SK-N-SH treated with all-trans-retinoic acid at 6 μM for 48 hours (cell line): ENCODE measurements at regions not wholly inside any gene's neighbourhood (a gene's known extent, or its start where the extent isn't known, plus 50 kb on each side); places are given as distances from the start of the nearest gene placed in this dataset.
"Not testable (repeated sequence)": the region's sequence is repeated elsewhere in the genome, so short reads cannot be mapped to it uniquely, and the experiment has no call there.

ENCODE experiments used
- ATAC-seq: fragments of 200-7000 bp; cut with Tn5 transposase; 3 replicates; pipeline ENCODE4 v1.9.1; 2020; ENCODE audit warnings: mild to moderate bottlenecking, moderate library complexity
- BACH2 ChIP-seq: fragments of 250-450 bp; sonication (Bioruptor Pico); IDR thresholded peaks from 2 replicates; pipeline ENCODE4 v1.9.0; 2021; ENCODE audit warnings: mild to moderate bottlenecking, borderline replicate concordance
- CREB5 ChIP-seq: fragments of 250-450 bp; sonication (Bioruptor Pico); IDR thresholded peaks from 2 replicates; pipeline ENCODE4 v1.5.1; 2020; ENCODE audit warnings: low read depth, mild to moderate bottlenecking, moderate library complexity
- CSDC2 ChIP-seq: fragments of 250-450 bp; sonication (Bioruptor Pico); IDR thresholded peaks from 2 replicates; pipeline ENCODE4 v1.5.0; 2020; ENCODE audit warnings: mild to moderate bottlenecking, moderate library complexity
- GLIS3 ChIP-seq: fragments of 250-450 bp; sonication (Bioruptor Pico); IDR thresholded peaks from 2 replicates; pipeline ENCODE4 v1.5.0; 2020; ENCODE audit warnings: mild to moderate bottlenecking, moderate library complexity
- ISL1 ChIP-seq: fragments of 250-450 bp; sonication (Bioruptor Pico); IDR thresholded peaks from 2 replicates; pipeline ENCODE4 v2.1.2; 2022; ENCODE audit warnings: mild to moderate bottlenecking, moderate library complexity
- OSR1 ChIP-seq: fragments of 250-450 bp; sonication (Bioruptor Pico); IDR thresholded peaks from 2 replicates; pipeline ENCODE4 v1.8.0; 2022; ENCODE audit warnings: moderate library complexity, mild to moderate bottlenecking, inconsistent platforms
- PATZ1 ChIP-seq: fragments of 250-450 bp; sonication (Bioruptor Pico); IDR thresholded peaks from 2 replicates; pipeline ENCODE4 v1.8.0; 2020; ENCODE audit warnings: mild to moderate bottlenecking, moderate library complexity, borderline replicate concordance
- RARB ChIP-seq: fragments of 250-450 bp; sonication (Bioruptor Pico); IDR thresholded peaks from 2 replicates; pipeline ENCODE4 v1.8.0; 2021; ENCODE audit warnings: mild to moderate bottlenecking, moderate library complexity
- SNAI2 ChIP-seq: fragments of 250-450 bp; sonication (Bioruptor Pico); IDR thresholded peaks from 2 replicates; pipeline ENCODE4 v1.5.0; 2020; ENCODE audit warnings: mild to moderate bottlenecking, moderate library complexity
- TCF4 ChIP-seq: fragments of 250-450 bp; sonication (Bioruptor Pico); IDR thresholded peaks from 2 replicates; pipeline ENCODE4 v1.8.0; 2021; ENCODE audit warnings: mild to moderate bottlenecking, moderate library complexity, borderline replicate concordance
- TOX ChIP-seq: fragments of 250-450 bp; sonication (Bioruptor Pico); IDR thresholded peaks from 2 replicates; pipeline ENCODE4 v1.8.0; 2021; ENCODE audit warnings: mild to moderate bottlenecking, moderate library complexity, borderline replicate concordance
- ZC3H10 ChIP-seq: fragments of 250-450 bp; sonication (Bioruptor Pico); IDR thresholded peaks from 2 replicates; pipeline ENCODE4 v1.5.1; 2021; ENCODE audit warnings: mild to moderate bottlenecking, moderate library complexity
- ZFP3 ChIP-seq: fragments of 250-450 bp; sonication (Bioruptor Pico); IDR thresholded peaks from 2 replicates; pipeline ENCODE4 v1.5.0; 2020; ENCODE audit warnings: mild to moderate bottlenecking, moderate library complexity
- ZFP30 ChIP-seq: fragments of 450-650 bp; formaldehyde crosslinking; IDR thresholded peaks from 2 replicates; pipeline ENCODE4 v1.5.0; 2022; ENCODE audit warnings: mild to moderate bottlenecking, moderate library complexity
- ZNF565 ChIP-seq: fragments of 450-650 bp; formaldehyde crosslinking; conservative IDR thresholded peaks from 2 replicates; pipeline ENCODE4 v1.5.0; 2020; ENCODE audit warnings: low read depth, mild to moderate bottlenecking, moderate library complexity
- ZNF70 ChIP-seq: fragments of 450-650 bp; formaldehyde crosslinking; IDR thresholded peaks from 2 replicates; pipeline ENCODE4 v1.5.0; 2020; ENCODE audit warnings: mild to moderate bottlenecking, moderate library complexity
- ZNF8 ChIP-seq: fragments of 450-650 bp; formaldehyde crosslinking; IDR thresholded peaks from 2 replicates; pipeline ENCODE4 v1.5.0; 2020; ENCODE audit warnings: mild to moderate bottlenecking, moderate library complexity
- TF ChIP-seq, protein P1 (sequence below): fragments of 250-450 bp; sonication (Bioruptor Pico); IDR thresholded peaks from 2 replicates; pipeline ENCODE4 v1.8.0; 2021; ENCODE audit warnings: low read depth, mild to moderate bottlenecking, moderate library complexity, borderline replicate concordance
- TF ChIP-seq, protein P2 (sequence below): fragments of 250-450 bp; sonication (Bioruptor Pico); IDR thresholded peaks from 2 replicates; pipeline ENCODE4 v1.5.1; 2021; ENCODE audit warnings: mild to moderate bottlenecking, moderate library complexity
- TF ChIP-seq, protein P3 (sequence below): fragments of 250-450 bp; sonication (Bioruptor Pico); IDR thresholded peaks from 2 replicates; pipeline ENCODE4 v1.5.0; 2020; ENCODE audit warnings: mild to moderate bottlenecking, moderate library complexity

DNA sequence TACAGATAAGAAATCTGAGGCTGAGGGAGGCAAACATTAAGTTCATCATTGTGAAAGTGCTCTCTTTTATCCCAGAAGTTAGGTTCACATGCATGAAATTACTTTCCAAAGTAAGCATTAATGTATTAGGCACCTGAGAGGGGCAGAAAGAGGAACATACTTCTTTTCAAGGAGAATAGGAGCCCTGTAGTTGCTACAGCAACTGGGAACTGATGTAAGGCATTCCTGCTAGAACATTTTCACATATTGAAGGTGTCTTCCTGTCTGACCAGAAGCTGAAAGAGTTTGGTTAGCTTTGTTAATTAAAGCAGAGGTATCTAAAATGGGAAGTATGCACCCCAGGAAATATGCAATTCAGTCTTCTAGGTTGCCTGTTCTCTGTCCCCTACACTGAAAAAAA lies 65.5 kb upstream of the ZBTB20 start:
- no peak for TF ChIP-seq BACH2
- no peak for TF ChIP-seq ZFP30 (CRISPR knock-in tag)
- no peak for TF ChIP-seq TOX (CRISPR knock-in tag)
- no peak for TF ChIP-seq ZNF8 (CRISPR knock-in tag)
- TF ChIP-seq PATZ1 (CRISPR knock-in tag): no peak
- TF ChIP-seq CSDC2 (CRISPR knock-in tag): no peak
- no peak for TF ChIP-seq ZNF70 (CRISPR knock-in tag)
- TF ChIP-seq, all 23 proteins: peak for 0
- ATAC-seq: no peak

DNA sequence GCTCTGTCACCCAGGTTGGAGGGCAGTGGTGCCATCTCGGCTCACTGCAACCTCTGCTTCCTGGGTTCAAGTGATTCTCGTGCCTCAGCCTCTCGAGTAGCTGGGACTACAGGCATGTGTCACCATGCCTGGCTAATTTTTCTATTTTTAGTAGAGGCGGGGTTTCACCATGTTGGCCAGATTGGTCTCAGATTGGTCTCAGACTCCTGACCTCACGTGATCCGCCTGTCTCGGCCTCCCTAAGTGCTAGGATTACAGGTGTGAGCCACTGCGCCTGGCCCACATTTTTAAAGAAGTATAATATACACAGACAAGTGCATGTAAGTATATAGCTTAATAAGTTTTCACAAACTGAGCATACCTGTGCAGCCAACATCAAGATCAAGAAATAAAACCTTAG lies 66.0 kb upstream of the ZBTB20 start:
- not testable (repeated sequence) for ATAC-seq

DNA sequence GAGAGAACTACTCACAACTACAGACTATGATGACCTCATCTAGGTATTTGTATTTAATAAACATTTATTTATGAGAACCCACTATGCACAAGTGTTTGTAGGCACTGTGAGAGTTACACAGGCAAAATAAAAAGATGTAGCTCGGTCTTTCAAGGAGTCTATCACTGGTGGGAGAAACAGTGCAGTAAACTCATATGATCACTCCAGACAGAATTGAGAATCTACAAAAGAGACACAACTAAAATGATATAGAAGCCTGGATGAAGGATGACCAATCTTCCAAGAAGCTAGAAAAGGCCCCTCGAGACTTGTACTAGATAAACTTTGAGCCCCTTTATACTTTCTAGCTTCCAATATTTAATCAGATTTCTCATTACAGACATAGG lies 70.2 kb upstream of the ZBTB20 start:
- TF ChIP-seq ZFP30 (CRISPR knock-in tag) (no peak), ISL1 (CRISPR knock-in tag) (no peak), SNAI2 (no peak), ZNF70 (CRISPR knock-in tag) (no peak), OSR1 (CRISPR knock-in tag) (no peak), ZNF565 (no peak), RARB (CRISPR knock-in tag) (no peak), ZC3H10 (CRISPR knock-in tag) (no peak)
- TF ChIP-seq, protein P1, sequence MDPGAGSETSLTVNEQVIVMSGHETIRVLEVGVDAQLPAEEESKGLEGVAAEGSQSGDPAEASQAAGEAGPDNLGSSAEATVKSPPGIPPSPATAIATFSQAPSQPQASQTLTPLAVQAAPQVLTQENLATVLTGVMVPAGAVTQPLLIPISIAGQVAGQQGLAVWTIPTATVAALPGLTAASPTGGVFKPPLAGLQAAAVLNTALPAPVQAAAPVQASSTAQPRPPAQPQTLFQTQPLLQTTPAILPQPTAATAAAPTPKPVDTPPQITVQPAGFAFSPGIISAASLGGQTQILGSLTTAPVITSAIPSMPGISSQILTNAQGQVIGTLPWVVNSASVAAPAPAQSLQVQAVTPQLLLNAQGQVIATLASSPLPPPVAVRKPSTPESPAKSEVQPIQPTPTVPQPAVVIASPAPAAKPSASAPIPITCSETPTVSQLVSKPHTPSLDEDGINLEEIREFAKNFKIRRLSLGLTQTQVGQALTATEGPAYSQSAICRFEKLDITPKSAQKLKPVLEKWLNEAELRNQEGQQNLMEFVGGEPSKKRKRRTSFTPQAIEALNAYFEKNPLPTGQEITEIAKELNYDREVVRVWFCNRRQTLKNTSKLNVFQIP (CRISPR knock-in tag): no peak
- ATAC-seq: peak; percentile 57

- TF ChIP-seq ZFP3 (CRISPR knock-in tag) (no peak), ZNF8 (CRISPR knock-in tag) (no peak), ZC3H10 (CRISPR knock-in tag) (no peak), CSDC2 (CRISPR knock-in tag) (no peak), CREB5 (CRISPR knock-in tag) (no peak), ZNF565 (no peak), GLIS3 (CRISPR knock-in tag) (no peak), OSR1 (CRISPR knock-in tag) (no peak), BACH2 (no peak), ZFP30 (CRISPR knock-in tag) (no peak), PATZ1 (CRISPR knock-in tag) (no peak), TCF4 (CRISPR knock-in tag) (no peak), RARB (CRISPR knock-in tag) (no peak), SNAI2 (no peak)
- TF ChIP-seq, protein P2, sequence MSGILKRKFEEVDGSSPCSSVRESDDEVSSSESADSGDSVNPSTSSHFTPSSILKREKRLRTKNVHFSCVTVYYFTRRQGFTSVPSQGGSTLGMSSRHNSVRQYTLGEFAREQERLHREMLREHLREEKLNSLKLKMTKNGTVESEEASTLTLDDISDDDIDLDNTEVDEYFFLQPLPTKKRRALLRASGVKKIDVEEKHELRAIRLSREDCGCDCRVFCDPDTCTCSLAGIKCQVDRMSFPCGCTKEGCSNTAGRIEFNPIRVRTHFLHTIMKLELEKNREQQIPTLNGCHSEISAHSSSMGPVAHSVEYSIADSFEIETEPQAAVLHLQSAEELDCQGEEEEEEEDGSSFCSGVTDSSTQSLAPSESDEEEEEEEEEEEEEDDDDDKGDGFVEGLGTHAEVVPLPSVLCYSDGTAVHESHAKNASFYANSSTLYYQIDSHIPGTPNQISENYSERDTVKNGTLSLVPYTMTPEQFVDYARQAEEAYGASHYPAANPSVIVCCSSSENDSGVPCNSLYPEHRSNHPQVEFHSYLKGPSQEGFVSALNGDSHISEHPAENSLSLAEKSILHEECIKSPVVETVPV (CRISPR knock-in tag): no peak
- TF ChIP-seq, protein P1 (CRISPR knock-in tag): no peak
- TF ChIP-seq, protein P3, sequence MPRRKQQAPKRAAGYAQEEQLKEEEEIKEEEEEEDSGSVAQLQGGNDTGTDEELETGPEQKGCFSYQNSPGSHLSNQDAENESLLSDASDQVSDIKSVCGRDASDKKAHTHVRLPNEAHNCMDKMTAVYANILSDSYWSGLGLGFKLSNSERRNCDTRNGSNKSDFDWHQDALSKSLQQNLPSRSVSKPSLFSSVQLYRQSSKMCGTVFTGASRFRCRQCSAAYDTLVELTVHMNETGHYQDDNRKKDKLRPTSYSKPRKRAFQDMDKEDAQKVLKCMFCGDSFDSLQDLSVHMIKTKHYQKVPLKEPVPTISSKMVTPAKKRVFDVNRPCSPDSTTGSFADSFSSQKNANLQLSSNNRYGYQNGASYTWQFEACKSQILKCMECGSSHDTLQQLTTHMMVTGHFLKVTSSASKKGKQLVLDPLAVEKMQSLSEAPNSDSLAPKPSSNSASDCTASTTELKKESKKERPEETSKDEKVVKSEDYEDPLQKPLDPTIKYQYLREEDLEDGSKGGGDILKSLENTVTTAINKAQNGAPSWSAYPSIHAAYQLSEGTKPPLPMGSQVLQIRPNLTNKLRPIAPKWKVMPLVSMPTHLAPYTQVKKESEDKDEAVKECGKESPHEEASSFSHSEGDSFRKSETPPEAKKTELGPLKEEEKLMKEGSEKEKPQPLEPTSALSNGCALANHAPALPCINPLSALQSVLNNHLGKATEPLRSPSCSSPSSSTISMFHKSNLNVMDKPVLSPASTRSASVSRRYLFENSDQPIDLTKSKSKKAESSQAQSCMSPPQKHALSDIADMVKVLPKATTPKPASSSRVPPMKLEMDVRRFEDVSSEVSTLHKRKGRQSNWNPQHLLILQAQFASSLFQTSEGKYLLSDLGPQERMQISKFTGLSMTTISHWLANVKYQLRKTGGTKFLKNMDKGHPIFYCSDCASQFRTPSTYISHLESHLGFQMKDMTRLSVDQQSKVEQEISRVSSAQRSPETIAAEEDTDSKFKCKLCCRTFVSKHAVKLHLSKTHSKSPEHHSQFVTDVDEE (CRISPR knock-in tag): no peak
- ATAC-seq: peak; percentile 97
These were observed 70.8 kb upstream of the ZBTB20 start for GRCh38 chr3:115217678-115218451.
